Endothelial cell (in vitro differentiated cells): ENCODE measurements at regions not wholly inside any gene's neighbourhood (a gene's known extent, or its start where the extent isn't known, plus 50 kb on each side); places are given as distances from the start of the nearest gene placed in this dataset.
A peak's percentile ranks its signal among the peaks of the same experiment; 100 is the strongest.
"Not testable (repeated sequence)": the region's sequence is repeated elsewhere in the genome, so short reads cannot be mapped to it uniquely, and the experiment has no call there.

Experiments used
- DNase-seq: peaks from one replicate; pipeline ENCODE4 v3.0.0; 2021; ENCODE audit warnings: low spot score
- H3K27ac Mint-ChIP-seq: one replicate; pipeline ENCODE4 v1.8.0; 2021; ENCODE audit warnings: mixed read lengths, inconsistent platforms; ENCODE audit not compliant: unreplicated experiment
- H3K27me3 Mint-ChIP-seq: one replicate; pipeline ENCODE4 v1.8.0; 2021; ENCODE audit warnings: mild to moderate bottlenecking, moderate library complexity, mixed read lengths, inconsistent platforms; ENCODE audit not compliant: unreplicated experiment
- H3K36me3 Mint-ChIP-seq: one replicate; pipeline ENCODE4 v1.8.0; 2021; ENCODE audit warnings: mild to moderate bottlenecking, low read depth, mixed read lengths, inconsistent platforms; ENCODE audit not compliant: unreplicated experiment
- H3K4me1 Mint-ChIP-seq: one replicate; pipeline ENCODE4 v1.8.0; 2021; ENCODE audit warnings: mild to moderate bottlenecking, mixed read lengths, inconsistent platforms; ENCODE audit not compliant: unreplicated experiment
- H3K4me3 Mint-ChIP-seq: one replicate; pipeline ENCODE4 v1.8.0; 2021; ENCODE audit warnings: mild to moderate bottlenecking, mixed read lengths, inconsistent platforms; ENCODE audit not compliant: unreplicated experiment
- H3K9me3 Mint-ChIP-seq: one replicate; pipeline ENCODE4 v1.8.0; 2021; ENCODE audit warnings: mixed read lengths, inconsistent platforms; ENCODE audit not compliant: unreplicated experiment
- CTCF ChIP-seq: fragments of 200-600 bp; sonication (generic); IDR thresholded peaks from one replicate; pipeline ENCODE4 v1.5.0; 2021; ENCODE audit warnings: antibody characterized with exemption; ENCODE audit not compliant: unreplicated experiment

GRCh38 chr2:7094231-7094741 lies 177.1 kb downstream of the RNF144A start:
- H3K36me3 Mint-ChIP-seq = no peaks in the 10 kb centered on the region
- peaks cover 7% of the 10 kb centered on the region for H3K27me3 Mint-ChIP-seq
- peaks cover 9% of the 10 kb centered on the region for H3K4me1 Mint-ChIP-seq
- no peak overlapping the region for H3K27ac Mint-ChIP-seq
- DNase-seq = no peak
- H3K4me3 Mint-ChIP-seq = no peak overlapping the region
- TF ChIP-seq CTCF = no peak
- no peaks in the 10 kb centered on the region for H3K9me3 Mint-ChIP-seq

- Mint-ChIP-seq H3K36me3 (no peaks in the 10 kb centered on the region), H3K4me3 (no peak overlapping the region), H3K27me3 (peaks cover 5% of the 10 kb centered on the region), H3K9me3 (no peaks in the 10 kb centered on the region), H3K4me1 (peaks cover 9% of the 10 kb centered on the region), H3K27ac (no peak overlapping the region)
- no peak for DNase-seq
- TF ChIP-seq CTCF = no peak
These were observed 179.6 kb downstream of the RNF144A start for GRCh38 chr2:7096726-7097352.

- H3K9me3 Mint-ChIP-seq = no peaks in the 10 kb centered on the region
- TF ChIP-seq CTCF = peak; percentile 96
- H3K36me3 Mint-ChIP-seq = no peaks in the 10 kb centered on the region
- DNase-seq = peak; percentile 81
- H3K4me1 Mint-ChIP-seq = peaks cover 9% of the 10 kb centered on the region
- no peak overlapping the region for H3K27ac Mint-ChIP-seq
- peaks cover 5% of the 10 kb centered on the region for H3K27me3 Mint-ChIP-seq
- H3K4me3 Mint-ChIP-seq = no peak overlapping the region
These were observed 180.2 kb downstream of the RNF144A start for GRCh38 chr2:7097353-7097895.

GRCh38 chr2:7098816-7099215 lies 181.6 kb downstream of the RNF144A start:
- H3K36me3 Mint-ChIP-seq = no peaks in the 10 kb centered on the region
- no peak for TF ChIP-seq CTCF
- H3K27ac Mint-ChIP-seq = no peak overlapping the region
- DNase-seq = no peak
- peaks cover 5% of the 10 kb centered on the region for H3K27me3 Mint-ChIP-seq
- H3K4me3 Mint-ChIP-seq = no peak overlapping the region
- peaks cover 6% of the 10 kb centered on the region for H3K4me1 Mint-ChIP-seq
- no peaks in the 10 kb centered on the region for H3K9me3 Mint-ChIP-seq

- H3K4me1 Mint-ChIP-seq, DNase-seq, H3K4me3 Mint-ChIP-seq, H3K9me3 Mint-ChIP-seq, H3K27ac Mint-ChIP-seq, H3K27me3 Mint-ChIP-seq, H3K36me3 Mint-ChIP-seq: not testable (repeated sequence)
These were observed 182.5 kb downstream of the RNF144A start for GRCh38 chr2:7099687-7100086.
